Fibroblast of lung (primary cell): ENCODE measurements at regions not wholly inside any gene's neighbourhood (a gene's known extent, or its start where the extent isn't known, plus 50 kb on each side); places are given as distances from the start of the nearest gene placed in this dataset.

Experiments used
- DNase-seq, 2 donors: peaks; one replicate each; pipeline versions ENCODE4 v3.0.0 to v3.0.0-alpha.2; 2010; ENCODE audit warnings: low read depth in 2 of 2
- H2AFZ ChIP-seq: 2 replicates; pipeline ENCODE4 v1.5.1; 2012; ENCODE audit warnings: low read length, control low read depth, inconsistent platforms
- H3K27ac ChIP-seq: 2 replicates; pipeline ENCODE4 v1.5.1; 2011; ENCODE audit warnings: low read length, control low read depth; ENCODE audit not compliant: insufficient read depth
- H3K27me3 ChIP-seq: 2 replicates; pipeline ENCODE4 v1.5.1; 2011; ENCODE audit warnings: mild to moderate bottlenecking, low read length; ENCODE audit not compliant: control insufficient read depth, insufficient read depth
- H3K36me3 ChIP-seq: 2 replicates; pipeline ENCODE4 v1.5.1; 2011; ENCODE audit warnings: low read length; ENCODE audit not compliant: control insufficient read depth, insufficient read depth
- H3K4me1 ChIP-seq: 2 replicates; pipeline ENCODE4 v1.5.1; 2011; ENCODE audit warnings: low read length; ENCODE audit not compliant: control insufficient read depth, insufficient read depth; ENCODE audit errors: extremely low read depth
- H3K4me2 ChIP-seq: 2 replicates; pipeline ENCODE4 v1.5.1; 2011; ENCODE audit warnings: low read length, control low read depth; ENCODE audit not compliant: insufficient read depth; ENCODE audit errors: extremely low read depth
- H3K4me3 ChIP-seq, 4 experiments: fragments of 200-600 bp in 1 of 4; sonication (generic) in 1 of 4; replicated peaks in 1 of 4; 2 replicates each; pipeline ENCODE4 v1.5.1; 2011 to 2016; ENCODE audit warnings: low read length in 4 of 4, low read depth in 3 of 4, mild to moderate bottlenecking in 3 of 4, control low read depth in 2 of 4, inconsistent platforms in 1 of 4, mixed read lengths in 1 of 4; ENCODE audit not compliant: insufficient read depth in 1 of 4; ENCODE audit errors: control extremely low read depth in 1 of 4
- H3K79me2 ChIP-seq: 2 replicates; pipeline ENCODE4 v1.5.1; 2012; ENCODE audit warnings: mild to moderate bottlenecking, low read length, inconsistent platforms; ENCODE audit not compliant: control insufficient read depth, insufficient read depth
- H3K9ac ChIP-seq: 2 replicates; pipeline ENCODE4 v1.5.1; 2011; ENCODE audit warnings: mild to moderate bottlenecking, low read length, control low read depth; ENCODE audit not compliant: insufficient read depth
- H3K9me3 ChIP-seq: 2 replicates; pipeline ENCODE4 v1.5.1; 2012; ENCODE audit warnings: low read depth, low read length; ENCODE audit not compliant: control insufficient read depth, insufficient read depth
- H4K20me1 ChIP-seq: 2 replicates; pipeline ENCODE4 v1.5.1; 2011; ENCODE audit warnings: low read length; ENCODE audit not compliant: control insufficient read depth, insufficient read depth; ENCODE audit errors: extremely low read depth
- EZH2 ChIP-seq: IDR thresholded peaks from 2 replicates; pipeline ENCODE4 v1.5.1; 2012; ENCODE audit warnings: low read length, control low read depth, mild to moderate bottlenecking; ENCODE audit errors: missing control alignments
- TF ChIP-seq, protein P1 (sequence below), 2 donors: IDR thresholded peaks in 1 of 2; conservative IDR thresholded peaks in 1 of 2; 1 replicate in 1 of 2; 2 replicates in 1 of 2; pipeline ENCODE4 v1.5.1; 2011 to 2012; ENCODE audit warnings: low read length in 2 of 2, control low read depth in 1 of 2, inconsistent platforms in 1 of 2, low read depth in 1 of 2, mild to moderate bottlenecking in 1 of 2

DNA sequence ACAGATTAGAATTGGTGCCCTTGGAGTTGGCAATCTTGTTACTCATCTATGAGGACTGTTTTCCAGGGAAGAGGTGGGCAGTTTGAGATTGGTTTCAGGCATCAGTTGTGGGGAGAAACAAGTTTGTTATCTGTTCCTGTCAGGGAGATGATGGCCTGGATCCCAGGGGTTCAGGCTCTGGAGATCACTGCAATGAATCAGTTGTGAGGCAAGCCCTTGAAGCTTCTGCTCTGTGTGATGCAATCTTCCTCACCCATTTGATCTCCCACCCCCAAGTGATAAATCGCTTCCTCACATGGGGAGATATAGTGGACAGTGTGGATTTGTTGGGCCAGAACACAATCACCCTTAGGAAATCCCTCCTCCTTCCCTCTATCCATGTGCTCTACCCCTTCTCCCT lies 276.6 kb upstream of the LRTM1 start:
- TF ChIP-seq, protein P1, sequence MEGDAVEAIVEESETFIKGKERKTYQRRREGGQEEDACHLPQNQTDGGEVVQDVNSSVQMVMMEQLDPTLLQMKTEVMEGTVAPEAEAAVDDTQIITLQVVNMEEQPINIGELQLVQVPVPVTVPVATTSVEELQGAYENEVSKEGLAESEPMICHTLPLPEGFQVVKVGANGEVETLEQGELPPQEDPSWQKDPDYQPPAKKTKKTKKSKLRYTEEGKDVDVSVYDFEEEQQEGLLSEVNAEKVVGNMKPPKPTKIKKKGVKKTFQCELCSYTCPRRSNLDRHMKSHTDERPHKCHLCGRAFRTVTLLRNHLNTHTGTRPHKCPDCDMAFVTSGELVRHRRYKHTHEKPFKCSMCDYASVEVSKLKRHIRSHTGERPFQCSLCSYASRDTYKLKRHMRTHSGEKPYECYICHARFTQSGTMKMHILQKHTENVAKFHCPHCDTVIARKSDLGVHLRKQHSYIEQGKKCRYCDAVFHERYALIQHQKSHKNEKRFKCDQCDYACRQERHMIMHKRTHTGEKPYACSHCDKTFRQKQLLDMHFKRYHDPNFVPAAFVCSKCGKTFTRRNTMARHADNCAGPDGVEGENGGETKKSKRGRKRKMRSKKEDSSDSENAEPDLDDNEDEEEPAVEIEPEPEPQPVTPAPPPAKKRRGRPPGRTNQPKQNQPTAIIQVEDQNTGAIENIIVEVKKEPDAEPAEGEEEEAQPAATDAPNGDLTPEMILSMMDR (conservative IDR thresholded peaks at IDR 0.05 in 1 of 2, IDR thresholded peaks at IDR 0.05 in 1 of 2; ENCODE audit: low read depth in 1 of 2, low read length in 2 of 2) = no peak
- TF ChIP-seq EZH2 = no peak
- Histone ChIP-seq H2AFZ (no peak overlapping the region), H3K9me3 (no peaks in the 10 kb centered on the region), H4K20me1 (no peaks in the 10 kb centered on the region), H3K4me2 (no peak overlapping the region), H3K36me3 (no peaks in the 10 kb centered on the region), H3K27me3 (no peaks in the 10 kb centered on the region), H3K4me1 (peaks cover 11% of the 10 kb centered on the region), H3K27ac (no peak overlapping the region), H3K9ac (no peak overlapping the region), H3K79me2 (no peaks in the 10 kb centered on the region), H3K4me3 (no peak overlapping the region)
- peak; percentile 23 to 80 for DNase-seq

DNA sequence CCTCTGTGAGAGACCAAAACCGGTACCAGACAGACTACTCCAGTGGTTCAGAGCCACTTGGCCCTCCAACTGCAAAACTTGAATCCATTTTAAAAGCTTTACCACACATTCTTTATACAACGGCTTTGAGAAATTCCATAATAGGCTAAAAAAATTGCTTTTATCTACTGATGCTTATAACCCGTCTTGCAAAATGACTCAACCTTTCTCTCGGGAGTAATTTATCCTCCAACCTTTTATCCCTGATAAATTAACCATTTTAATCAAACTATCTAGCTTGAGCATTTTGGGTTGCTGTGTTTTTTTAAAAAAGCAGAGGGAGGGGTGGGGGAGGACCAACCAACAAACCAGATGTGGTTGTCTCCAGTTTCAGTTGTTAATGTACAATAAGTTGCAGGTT lies 275.7 kb upstream of the LRTM1 start:
- Histone ChIP-seq H3K27ac (no peak overlapping the region), H3K36me3 (no peaks in the 10 kb centered on the region), H3K27me3 (no peaks in the 10 kb centered on the region), H3K4me3 (no peak overlapping the region), H4K20me1 (no peaks in the 10 kb centered on the region), H3K9me3 (no peaks in the 10 kb centered on the region), H3K4me2 (no peak overlapping the region), H2AFZ (no peak overlapping the region), H3K79me2 (no peaks in the 10 kb centered on the region), H3K4me1 (peaks cover 13% of the 10 kb centered on the region), H3K9ac (no peak overlapping the region)
- TF ChIP-seq, protein P1 (conservative IDR thresholded peaks at IDR 0.05 in 1 of 2, IDR thresholded peaks at IDR 0.05 in 1 of 2; ENCODE audit: low read depth in 1 of 2, low read length in 2 of 2) = no peak
- TF ChIP-seq EZH2 = no peak
- DNase-seq = peak in 1 of 2 donors; percentile 84

DNA sequence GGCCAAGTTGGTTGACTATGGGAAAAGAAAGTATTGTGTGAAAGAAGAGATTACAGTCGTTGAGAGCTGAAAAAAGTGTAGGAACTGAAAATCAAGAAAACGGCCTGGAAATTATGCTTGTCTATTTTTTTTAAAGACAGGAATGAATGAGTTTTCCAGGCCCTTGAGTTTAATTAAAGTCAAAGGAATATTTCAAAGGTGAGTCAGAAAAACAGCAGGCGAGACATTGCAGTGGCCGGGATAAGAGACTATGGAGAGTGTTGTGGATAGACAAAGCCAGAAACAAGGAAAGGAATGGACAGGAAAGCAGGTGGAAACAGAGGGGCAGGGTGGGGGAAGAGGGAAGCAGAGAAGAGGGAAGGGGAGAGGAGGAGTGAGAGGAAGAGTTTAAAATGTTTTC lies 275.1 kb upstream of the LRTM1 start:
- H3K27me3 ChIP-seq = no peaks in the 10 kb centered on the region
- TF ChIP-seq, protein P1 (conservative IDR thresholded peaks at IDR 0.05 in 1 of 2, IDR thresholded peaks at IDR 0.05 in 1 of 2; ENCODE audit: low read depth in 1 of 2, low read length in 2 of 2) = no peak
- TF ChIP-seq EZH2 = no peak
- H3K36me3 ChIP-seq = no peaks in the 10 kb centered on the region
- H3K27ac ChIP-seq = no peak overlapping the region
- no peaks in the 10 kb centered on the region for H4K20me1 ChIP-seq
- H3K9me3 ChIP-seq = no peaks in the 10 kb centered on the region
- peak; percentile 24 to 92 for DNase-seq
- H3K4me1 ChIP-seq = peaks cover 13% of the 10 kb centered on the region
- no peaks in the 10 kb centered on the region for H3K79me2 ChIP-seq
- H2AFZ ChIP-seq = no peak overlapping the region
- H3K4me2 ChIP-seq = no peak overlapping the region
- H3K9ac ChIP-seq = no peak overlapping the region
- no peak overlapping the region for H3K4me3 ChIP-seq
